ENCODE measurements at regions not wholly inside any gene's neighbourhood (a gene's known extent, or its start where the extent isn't known, plus 50 kb on each side); places are given as distances from the start of the nearest gene placed in this dataset.

DNA sequence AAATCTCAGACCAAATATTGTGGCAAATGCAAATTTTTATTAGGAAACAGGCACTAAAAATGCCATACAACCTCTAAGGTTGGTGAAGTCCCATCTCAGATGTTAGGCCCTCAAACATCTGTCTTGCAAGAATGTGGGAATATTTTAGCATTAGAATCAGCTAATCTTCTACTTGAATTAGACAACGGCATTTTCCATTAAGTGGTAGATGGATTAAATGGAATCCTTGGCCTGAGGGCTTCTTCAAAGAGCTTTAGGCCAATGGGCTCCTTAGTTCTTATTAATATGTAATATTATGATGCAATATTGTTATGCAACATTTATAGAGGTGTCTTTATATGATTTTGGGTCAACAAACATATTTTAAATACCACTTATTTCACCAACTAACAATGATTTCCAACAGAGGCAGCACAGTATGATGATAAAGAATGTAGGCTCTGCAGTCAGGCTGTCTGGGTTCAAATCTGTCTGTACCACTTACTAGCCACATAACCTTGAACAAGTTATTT, 122.9 kb upstream of the PLEKHA5 start:
- no peaks in the 10 kb centered on the region for H3K36me3 ChIP-seq
- H3K27ac ChIP-seq = no peak overlapping the region
- H3K4me3 ChIP-seq = no peak overlapping the region
- no peak for TF ChIP-seq POLR2A (IDR thresholded peaks at IDR 0.05)
- no peak for TF ChIP-seq POLR2AphosphoS5 (IDR thresholded peaks at IDR 0.05)
- TF ChIP-seq, protein P1, sequence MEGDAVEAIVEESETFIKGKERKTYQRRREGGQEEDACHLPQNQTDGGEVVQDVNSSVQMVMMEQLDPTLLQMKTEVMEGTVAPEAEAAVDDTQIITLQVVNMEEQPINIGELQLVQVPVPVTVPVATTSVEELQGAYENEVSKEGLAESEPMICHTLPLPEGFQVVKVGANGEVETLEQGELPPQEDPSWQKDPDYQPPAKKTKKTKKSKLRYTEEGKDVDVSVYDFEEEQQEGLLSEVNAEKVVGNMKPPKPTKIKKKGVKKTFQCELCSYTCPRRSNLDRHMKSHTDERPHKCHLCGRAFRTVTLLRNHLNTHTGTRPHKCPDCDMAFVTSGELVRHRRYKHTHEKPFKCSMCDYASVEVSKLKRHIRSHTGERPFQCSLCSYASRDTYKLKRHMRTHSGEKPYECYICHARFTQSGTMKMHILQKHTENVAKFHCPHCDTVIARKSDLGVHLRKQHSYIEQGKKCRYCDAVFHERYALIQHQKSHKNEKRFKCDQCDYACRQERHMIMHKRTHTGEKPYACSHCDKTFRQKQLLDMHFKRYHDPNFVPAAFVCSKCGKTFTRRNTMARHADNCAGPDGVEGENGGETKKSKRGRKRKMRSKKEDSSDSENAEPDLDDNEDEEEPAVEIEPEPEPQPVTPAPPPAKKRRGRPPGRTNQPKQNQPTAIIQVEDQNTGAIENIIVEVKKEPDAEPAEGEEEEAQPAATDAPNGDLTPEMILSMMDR (IDR thresholded peaks at IDR 0.05) = no peak
- no peak for DNase-seq (ENCODE audit: low spot score in 2 of 2)
- H3K4me1 ChIP-seq = no peaks in the 10 kb centered on the region
- no peaks in the 10 kb centered on the region for H3K27me3 ChIP-seq
- intact Hi-C loops (cut with DNase I; ENCODE audit: low total_unique reads) = no loop called here
- no peaks in the 10 kb centered on the region for H3K9me3 ChIP-seq

GRCh38 chr12:19008102-19008501, 121.4 kb upstream of the PLEKHA5 start:
- Histone ChIP-seq H3K27ac (no peak overlapping the region), H3K4me1 (no peaks in the 10 kb centered on the region), H3K36me3 (no peaks in the 10 kb centered on the region), H3K27me3 (no peaks in the 10 kb centered on the region), H3K4me3 (no peak overlapping the region), H3K9me3 (no peaks in the 10 kb centered on the region)
- DNase-seq (ENCODE audit: low spot score in 2 of 2) = no peak
- intact Hi-C loops (cut with DNase I; ENCODE audit: low total_unique reads) = no loop called here
- TF ChIP-seq POLR2A (IDR thresholded peaks at IDR 0.05) = no peak
- TF ChIP-seq POLR2AphosphoS5 (IDR thresholded peaks at IDR 0.05) = no peak
- TF ChIP-seq, protein P1 (IDR thresholded peaks at IDR 0.05) = no peak

DNA sequence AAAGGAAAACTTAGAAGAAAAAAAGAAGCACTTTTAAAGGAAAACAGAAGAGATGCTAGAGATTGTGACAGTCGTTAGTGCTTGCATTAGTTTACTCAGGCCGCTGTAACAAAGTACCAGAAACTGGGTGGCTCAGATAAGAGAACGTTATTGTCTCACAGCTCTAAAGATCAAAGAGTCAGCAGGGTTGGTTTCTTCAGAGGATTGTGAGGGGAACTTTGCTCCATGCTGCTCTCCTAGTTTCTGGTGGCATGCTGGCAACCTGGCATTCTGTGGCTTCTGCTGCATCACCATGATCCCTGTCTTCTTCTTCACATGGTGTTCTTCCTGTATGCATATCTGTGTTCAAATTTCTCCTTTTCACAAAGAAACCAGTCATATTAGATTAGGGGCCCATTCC, 119.4 kb upstream of the PLEKHA5 start:
- intact Hi-C loops (cut with DNase I; ENCODE audit: low total_unique reads) = no loop called here
- no peaks in the 10 kb centered on the region for H3K27me3 ChIP-seq
- no peak for TF ChIP-seq POLR2AphosphoS5 (IDR thresholded peaks at IDR 0.05)
- H3K4me3 ChIP-seq = no peak overlapping the region
- H3K36me3 ChIP-seq = no peaks in the 10 kb centered on the region
- H3K9me3 ChIP-seq = no peaks in the 10 kb centered on the region
- no peaks in the 10 kb centered on the region for H3K4me1 ChIP-seq
- no peak for DNase-seq (ENCODE audit: low spot score in 2 of 2)
- H3K27ac ChIP-seq = no peak overlapping the region

DNA sequence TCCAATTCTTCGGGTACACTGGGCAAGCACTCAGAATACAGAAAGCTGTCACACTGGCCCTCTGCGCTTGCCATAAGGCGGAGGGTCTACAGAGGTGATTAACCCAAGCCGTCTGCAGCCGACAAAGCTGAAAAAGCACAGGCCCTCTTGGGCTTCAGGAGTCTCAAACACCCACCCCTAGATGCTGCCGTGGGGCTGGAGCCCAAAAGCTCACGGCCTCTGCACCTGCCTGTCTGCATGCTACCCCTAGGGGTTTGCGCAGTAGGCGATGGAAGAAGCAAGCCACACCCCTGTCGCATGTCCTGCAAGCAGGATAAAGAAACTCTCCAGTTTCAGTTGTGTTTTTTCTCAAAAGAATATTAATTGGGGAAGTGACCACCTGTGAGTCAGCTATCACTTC, 118.8 kb upstream of the PLEKHA5 start:
- H3K27me3 ChIP-seq = no peaks in the 10 kb centered on the region
- intact Hi-C loops (cut with DNase I; ENCODE audit: low total_unique reads) = no loop called here
- no peak for DNase-seq (ENCODE audit: low spot score in 2 of 2)
- H3K27ac ChIP-seq = no peak overlapping the region
- TF ChIP-seq, protein P1 (IDR thresholded peaks at IDR 0.05) = no peak
- TF ChIP-seq POLR2A (IDR thresholded peaks at IDR 0.05) (no peak), POLR2AphosphoS5 (IDR thresholded peaks at IDR 0.05) (no peak)
- H3K36me3 ChIP-seq = no peaks in the 10 kb centered on the region
- H3K9me3 ChIP-seq = no peaks in the 10 kb centered on the region
- no peaks in the 10 kb centered on the region for H3K4me1 ChIP-seq
- H3K4me3 ChIP-seq = no peak overlapping the region

- Histone ChIP-seq H3K27ac (no peak overlapping the region), H3K4me1 (no peaks in the 10 kb centered on the region), H3K27me3 (no peaks in the 10 kb centered on the region), H3K9me3 (no peaks in the 10 kb centered on the region), H3K36me3 (no peaks in the 10 kb centered on the region), H3K4me3 (no peak overlapping the region)
- DNase-seq (ENCODE audit: low spot score in 2 of 2) = no peak
- TF ChIP-seq, protein P1 (IDR thresholded peaks at IDR 0.05) = no peak
- TF ChIP-seq POLR2A (IDR thresholded peaks at IDR 0.05) = no peak
- no peak for TF ChIP-seq POLR2AphosphoS5 (IDR thresholded peaks at IDR 0.05)
- intact Hi-C loops (cut with DNase I; ENCODE audit: low total_unique reads) = no loop called here
These were observed 116.6 kb upstream of the PLEKHA5 start for GRCh38 chr12:19012965-19013364.

- no peaks in the 10 kb centered on the region for H3K4me1 ChIP-seq
- no peak for DNase-seq (ENCODE audit: low spot score in 2 of 2)
- H3K36me3 ChIP-seq = no peaks in the 10 kb centered on the region
- TF ChIP-seq POLR2AphosphoS5 (IDR thresholded peaks at IDR 0.05) = no peak
- no peak for TF ChIP-seq POLR2A (IDR thresholded peaks at IDR 0.05)
- TF ChIP-seq, protein P1 (IDR thresholded peaks at IDR 0.05) = no peak
- no peak overlapping the region for H3K27ac ChIP-seq
- H3K27me3 ChIP-seq = no peaks in the 10 kb centered on the region
- no peaks in the 10 kb centered on the region for H3K9me3 ChIP-seq
- no peak overlapping the region for H3K4me3 ChIP-seq
- intact Hi-C loops (cut with DNase I; ENCODE audit: low total_unique reads) = no loop called here
These were observed 115.3 kb upstream of the PLEKHA5 start for GRCh38 chr12:19014240-19014639.
